ENCODE measurements at regions not wholly inside any gene's neighbourhood (a gene's known extent, or its start where the extent isn't known, plus 50 kb on each side); places are given as distances from the start of the nearest gene placed in this dataset.

GRCh38 chr13:97141564-97142005, 80.5 kb upstream of the MBNL2 start:
- Histone ChIP-seq H4K8ac (replicated peaks; ENCODE audit: insufficient read length, low read depth, low read length) (no peak overlapping the region), H3T11ph (ENCODE audit: low read length) (no peak overlapping the region), H4K5ac (ENCODE audit: insufficient read length, low read depth, low read length) (no peak overlapping the region), H3K27me3 (ENCODE audit: insufficient read depth, low read length) (no peaks in the 10 kb centered on the region; the same call in 1 of the 2 replicates), H3K9me3 (ENCODE audit: control insufficient read depth, low read depth, low read length) (no peaks in the 10 kb centered on the region), H3K23me2 (ENCODE audit: insufficient read length, low read depth, low read length, poor library complexity, severe bottlenecking) (no peaks in the 10 kb centered on the region), H3K56ac (ENCODE audit: insufficient read length, low read depth, low read length) (no peak overlapping the region), H3K4ac (ENCODE audit: low read depth, low read length) (no peak overlapping the region), H2BK12ac (ENCODE audit: insufficient read length, low read depth, low read length) (no peak overlapping the region), H3K4me1 (ENCODE audit: insufficient read depth, low read length) (peaks cover 3% of the 10 kb centered on the region; the same call in 1 of the 2 replicates), H2AK5ac (ENCODE audit: insufficient read length, low read length) (no peak overlapping the region), H3K4me2 (ENCODE audit: insufficient read depth, insufficient read length, low read length) (no peak overlapping the region), H3K14ac (ENCODE audit: insufficient read depth, low read length) (no peak overlapping the region), H3K79me2 (ENCODE audit: insufficient read depth, low read length) (no peaks in the 10 kb centered on the region), H3K79me1 (ENCODE audit: insufficient read depth, low read depth, low read length, poor library complexity, severe bottlenecking) (no peaks in the 10 kb centered on the region), H3K27ac (ENCODE audit: insufficient read length, low read depth, low read length) (no peak overlapping the region), H2BK20ac (ENCODE audit: low read depth, low read length, poor library complexity, severe bottlenecking) (no peak overlapping the region), H4K20me1 (ENCODE audit: control insufficient read depth, insufficient read depth, insufficient read length) (no peaks in the 10 kb centered on the region), H2BK15ac (ENCODE audit: low read depth, low read length) (no peak overlapping the region), H3K9ac (ENCODE audit: extremely low read depth, insufficient read length, low read length) (no peak overlapping the region), H2AFZ (ENCODE audit: low read length) (no peak overlapping the region), H3K23ac (ENCODE audit: insufficient read length, low read depth, low read length) (no peak overlapping the region), H2BK5ac (ENCODE audit: insufficient read length, low read length) (no peak overlapping the region), H3K18ac (ENCODE audit: insufficient read length, low read depth, low read length) (no peak overlapping the region), H2BK120ac (ENCODE audit: low read depth, low read length, poor library complexity, severe bottlenecking) (no peak overlapping the region), H4K91ac (ENCODE audit: insufficient read length, low read depth, low read length) (no peak overlapping the region)
- H3K27ac Mint-ChIP-seq: peak overlapping the region in 1 of 3 experiments; percentile 23; a peak in 1 of 7 replicates
- no peaks in the 10 kb centered on the region for H3K9me3 Mint-ChIP-seq
- H3K4me3 Mint-ChIP-seq: no peak overlapping the region
- peak; percentile 72 for DNase-seq
- peaks cover 17 to 22% of the 10 kb centered on the region in 2 experiments for H3K4me1 Mint-ChIP-seq
- peaks cover 92% of the 10 kb centered on the region for H3K27me3 Mint-ChIP-seq (ENCODE audit: low read depth)
- no peak for TF ChIP-seq CTCF (conservative IDR thresholded peaks at IDR 0.05)
- WGBS (ENCODE audit: extremely low coverage, insufficient read length, low lambda C conversion rate): no CpG with 5 or more reads among the region's 5 CpGs
- no peaks in the 10 kb centered on the region for H3K36me3 Mint-ChIP-seq (ENCODE audit: insufficient read depth in 1 of 3, low read depth in 3 of 3)

Measured in H9 (cell line).